Osteoblast (primary cell): ENCODE measurements at regions not wholly inside any gene's neighbourhood (a gene's known extent, or its start where the extent isn't known, plus 50 kb on each side); places are given as distances from the start of the nearest gene placed in this dataset.

Experiments used
- DNase-seq: peaks from one replicate; pipeline ENCODE4 v3.0.0; 2011; ENCODE audit warnings: low spot score, mixed read lengths; ENCODE audit not compliant: insufficient read length; ENCODE audit errors: missing footprints
- H2AFZ ChIP-seq: 2 replicates; pipeline ENCODE4 v1.6.0; 2011; ENCODE audit warnings: mild to moderate bottlenecking, low read length
- H3K27ac ChIP-seq: 2 replicates; pipeline ENCODE4 v1.5.1; 2011; ENCODE audit warnings: mild to moderate bottlenecking, low read depth, low read length, moderate library complexity
- H3K27me3 ChIP-seq: 2 replicates; pipeline ENCODE4 v1.6.0; 2012; ENCODE audit warnings: mild to moderate bottlenecking, control low read depth, inconsistent platforms, low read length, moderate library complexity; ENCODE audit not compliant: insufficient read depth
- H3K36me3 ChIP-seq: 2 replicates; pipeline ENCODE4 v1.5.1; 2011; ENCODE audit warnings: mild to moderate bottlenecking, low read length, control low read depth, moderate library complexity; ENCODE audit not compliant: insufficient read depth
- H3K4me1 ChIP-seq: 2 replicates; pipeline ENCODE4 v1.5.1; 2011; ENCODE audit warnings: mild to moderate bottlenecking, low read length, control low read depth, moderate library complexity; ENCODE audit not compliant: insufficient read depth
- H3K4me2 ChIP-seq: 2 replicates; pipeline ENCODE4 v1.6.0; 2011; ENCODE audit warnings: mild to moderate bottlenecking, low read length; ENCODE audit not compliant: insufficient read depth
- H3K4me3 ChIP-seq: fragments of 200-600 bp; sonication (generic); 3 replicates; pipeline ENCODE4 v1.5.1; 2012; ENCODE audit warnings: mild to moderate bottlenecking, low read length, inconsistent platforms; ENCODE audit not compliant: insufficient read depth
- H3K79me2 ChIP-seq: 2 replicates; pipeline ENCODE4 v1.6.0; 2012; ENCODE audit warnings: mild to moderate bottlenecking, low read length, control low read depth, inconsistent platforms; ENCODE audit not compliant: insufficient read depth
- H3K9me3 ChIP-seq: 2 replicates; pipeline ENCODE4 v1.5.1; 2011; ENCODE audit warnings: low read depth, low read length, control low read depth
- H4K20me1 ChIP-seq: 2 replicates; pipeline ENCODE4 v1.6.0; 2012; ENCODE audit warnings: mild to moderate bottlenecking, low read length, control low read depth; ENCODE audit not compliant: insufficient read depth
- TF ChIP-seq, protein P1 (sequence below): IDR thresholded peaks from 2 replicates; pipeline ENCODE4 v1.5.1; 2011; ENCODE audit warnings: mild to moderate bottlenecking, low read depth, low read length, moderate library complexity; ENCODE audit errors: extremely low read depth

DNA sequence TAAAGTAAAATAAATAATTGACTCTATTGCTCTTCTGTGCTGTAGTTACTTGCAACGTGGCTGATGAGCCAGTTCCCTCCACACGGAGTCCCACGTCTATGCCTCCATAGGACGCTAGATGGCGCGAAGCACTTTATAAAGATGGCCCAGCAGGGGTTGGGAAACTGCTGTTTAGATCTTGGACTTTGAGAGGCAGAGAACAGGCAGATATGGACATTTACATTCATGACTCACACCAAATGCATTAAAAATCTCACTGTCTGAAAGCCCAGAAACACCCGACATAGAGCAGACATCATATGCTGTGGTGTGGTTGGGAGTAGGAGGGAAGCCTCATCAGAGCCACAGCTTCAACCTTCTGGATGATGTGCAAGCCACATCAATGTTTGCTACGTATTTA, 643.1 kb upstream of the ARGLU1 start:
- H3K36me3 ChIP-seq = no peaks in the 10 kb centered on the region
- no peaks in the 10 kb centered on the region for H3K27me3 ChIP-seq
- peak; percentile 85 for DNase-seq
- H3K4me1 ChIP-seq = peaks cover 11% of the 10 kb centered on the region
- TF ChIP-seq, protein P1, sequence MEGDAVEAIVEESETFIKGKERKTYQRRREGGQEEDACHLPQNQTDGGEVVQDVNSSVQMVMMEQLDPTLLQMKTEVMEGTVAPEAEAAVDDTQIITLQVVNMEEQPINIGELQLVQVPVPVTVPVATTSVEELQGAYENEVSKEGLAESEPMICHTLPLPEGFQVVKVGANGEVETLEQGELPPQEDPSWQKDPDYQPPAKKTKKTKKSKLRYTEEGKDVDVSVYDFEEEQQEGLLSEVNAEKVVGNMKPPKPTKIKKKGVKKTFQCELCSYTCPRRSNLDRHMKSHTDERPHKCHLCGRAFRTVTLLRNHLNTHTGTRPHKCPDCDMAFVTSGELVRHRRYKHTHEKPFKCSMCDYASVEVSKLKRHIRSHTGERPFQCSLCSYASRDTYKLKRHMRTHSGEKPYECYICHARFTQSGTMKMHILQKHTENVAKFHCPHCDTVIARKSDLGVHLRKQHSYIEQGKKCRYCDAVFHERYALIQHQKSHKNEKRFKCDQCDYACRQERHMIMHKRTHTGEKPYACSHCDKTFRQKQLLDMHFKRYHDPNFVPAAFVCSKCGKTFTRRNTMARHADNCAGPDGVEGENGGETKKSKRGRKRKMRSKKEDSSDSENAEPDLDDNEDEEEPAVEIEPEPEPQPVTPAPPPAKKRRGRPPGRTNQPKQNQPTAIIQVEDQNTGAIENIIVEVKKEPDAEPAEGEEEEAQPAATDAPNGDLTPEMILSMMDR = peak; percentile 97
- no peak overlapping the region for H3K27ac ChIP-seq
- H3K4me2 ChIP-seq = peak overlapping the region; percentile 62
- peak overlapping the region; percentile 56 for H2AFZ ChIP-seq
- no peaks in the 10 kb centered on the region for H3K79me2 ChIP-seq
- peak overlapping the region; percentile 26 for H3K4me3 ChIP-seq
- no peaks in the 10 kb centered on the region for H3K9me3 ChIP-seq
- H4K20me1 ChIP-seq = no peaks in the 10 kb centered on the region

DNA sequence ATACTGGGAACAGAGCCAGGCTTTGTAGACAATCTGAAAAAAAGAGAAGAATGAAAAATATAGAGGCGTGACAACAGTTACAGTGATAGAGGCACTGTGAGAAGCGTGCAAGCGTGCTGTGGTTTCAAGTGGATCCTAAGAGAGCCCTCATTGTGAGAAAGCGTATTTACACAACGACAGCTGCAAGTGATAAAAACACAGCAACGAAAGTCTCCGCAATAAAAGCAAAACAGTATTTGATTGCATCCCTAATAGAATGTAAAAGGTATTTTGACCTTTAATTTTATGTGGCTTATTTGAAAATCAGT, 642.7 kb upstream of the ARGLU1 start:
- TF ChIP-seq, protein P1 = no peak
- H3K36me3 ChIP-seq = no peaks in the 10 kb centered on the region
- H3K27me3 ChIP-seq = no peaks in the 10 kb centered on the region
- no peaks in the 10 kb centered on the region for H3K79me2 ChIP-seq
- no peak overlapping the region for H3K4me3 ChIP-seq
- peaks cover 13% of the 10 kb centered on the region for H3K4me1 ChIP-seq
- H3K27ac ChIP-seq = no peak overlapping the region
- H2AFZ ChIP-seq = no peak overlapping the region
- H3K9me3 ChIP-seq = no peaks in the 10 kb centered on the region
- no peak for DNase-seq
- no peaks in the 10 kb centered on the region for H4K20me1 ChIP-seq
- peak overlapping the region; percentile 62 for H3K4me2 ChIP-seq

DNA sequence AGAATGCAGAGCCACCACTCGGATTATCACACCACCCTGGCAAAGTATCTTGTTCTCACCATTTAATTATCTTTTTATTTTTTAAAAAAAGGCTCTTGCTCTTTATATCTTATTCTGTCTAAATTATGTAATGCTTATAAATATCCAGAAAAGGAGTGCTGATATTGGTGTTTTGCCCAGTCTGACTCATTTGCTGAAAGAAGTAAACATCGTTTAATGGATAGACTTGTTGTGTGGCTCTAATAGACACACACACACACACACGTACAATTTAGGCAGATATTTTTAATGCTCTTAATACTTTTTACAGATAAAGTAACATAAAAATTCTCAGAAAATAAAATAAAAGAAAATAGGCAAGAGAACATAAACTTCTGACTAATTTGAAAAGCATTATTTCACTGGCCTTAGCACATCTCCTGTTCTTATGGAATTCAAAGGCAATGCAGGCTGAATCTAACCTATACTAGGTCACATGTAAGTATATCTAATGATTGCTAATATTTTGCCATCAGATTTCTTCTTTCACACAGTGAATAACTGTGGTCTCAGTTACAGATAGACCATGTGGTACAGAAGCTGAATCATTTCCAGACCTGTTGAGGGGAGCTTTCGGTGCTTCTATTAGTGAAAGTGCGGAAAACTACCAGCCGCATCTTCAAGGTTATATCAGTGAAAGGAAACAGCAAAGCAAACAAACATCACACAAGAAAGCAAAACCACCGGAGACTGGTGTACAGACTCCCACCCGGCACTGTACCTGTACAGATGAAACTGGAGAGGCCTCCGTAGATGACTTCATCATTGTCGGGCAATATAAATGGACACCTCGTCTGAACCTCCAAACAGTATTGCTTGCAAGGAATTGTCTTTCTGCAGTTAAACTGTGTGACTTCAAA, 642.1 kb upstream of the ARGLU1 start:
- no peak overlapping the region for H2AFZ ChIP-seq
- H3K27ac ChIP-seq = no peak overlapping the region
- no peaks in the 10 kb centered on the region for H3K9me3 ChIP-seq
- TF ChIP-seq, protein P1 = no peak
- H3K4me3 ChIP-seq = no peak overlapping the region
- H3K4me2 ChIP-seq = peak overlapping the region; percentile 62
- no peaks in the 10 kb centered on the region for H3K36me3 ChIP-seq
- no peaks in the 10 kb centered on the region for H3K27me3 ChIP-seq
- no peaks in the 10 kb centered on the region for H3K79me2 ChIP-seq
- H3K4me1 ChIP-seq = peaks cover 16% of the 10 kb centered on the region
- H4K20me1 ChIP-seq = no peaks in the 10 kb centered on the region
- no peak for DNase-seq

GRCh38 chr13:107208889-107209288, 641.0 kb upstream of the ARGLU1 start:
- TF ChIP-seq, protein P1 = no peak
- Histone ChIP-seq H3K4me1 (peaks cover 16% of the 10 kb centered on the region), H3K27ac (no peak overlapping the region)

More at GRCh38 chr13:107208889-107209288, 641.0 kb upstream of the ARGLU1 start:
- no peaks in the 10 kb centered on the region for H3K79me2 ChIP-seq
- no peaks in the 10 kb centered on the region for H4K20me1 ChIP-seq
- no peaks in the 10 kb centered on the region for H3K27me3 ChIP-seq
- H2AFZ ChIP-seq = no peak overlapping the region
- no peaks in the 10 kb centered on the region for H3K36me3 ChIP-seq
- no peak overlapping the region for H3K4me2 ChIP-seq
- no peaks in the 10 kb centered on the region for H3K9me3 ChIP-seq
- no peak for DNase-seq
- no peak overlapping the region for H3K4me3 ChIP-seq
